K562 (cell line): ENCODE measurements at regions not wholly inside any gene's neighbourhood (a gene's known extent, or its start where the extent isn't known, plus 50 kb on each side); places are given as distances from the start of the nearest gene placed in this dataset.
A peak's percentile ranks its signal among the peaks of the same experiment; 100 is the strongest.

Source experiments
- ATAC-seq: fragments of 200-7000 bp; cut with Tn5 transposase; 3 replicates; pipeline ENCODE4 v1.9.1; 2020; ENCODE audit warnings: moderate library complexity
- BruUV-seq: library from RNA; stranded (reverse); fragments of 400-500 nt; replicated peaks from 2 replicates; lab custom pipeline; 2021; lab: Mats Ljungman, UMichigan
- CTCF ChIA-PET: fragments of 300-600 bp; formaldehyde crosslinking; extraction: SDS; loops from one replicate; lab custom pipeline; 2021; ENCODE audit warnings: low intra/inter-chr PET ratio; lab: Yijun Ruan, JAX
- POLR2A ChIA-PET: fragments of 300-600, 350-650 bp; sonication (Branson Sonifier 250); formaldehyde crosslinking; extraction: SDS; loops from one replicate; lab custom pipeline; 2021; ENCODE audit warnings: antibody characterized with exemption, inconsistent platforms; lab: Yijun Ruan, JAX
- DNase-seq, 4 experiments: peaks; one replicate each; pipeline versions ENCODE4 v3.0.0 to v3.0.0-alpha.2; 2011 to 2018; ENCODE audit warnings: low spot score in 3 of 4, mixed read lengths in 3 of 4; ENCODE audit errors: extremely low read depth in 1 of 4
- FAIRE-seq: peaks from 2 replicates; lab custom pipeline; 2011; peaks lifted over from hg19 to GRCh38; lab: Jason Lieb, UNC
- H2AFZ ChIP-seq: 2 replicates; pipeline ENCODE4 v1.6.0; 2011; ENCODE audit warnings: low read depth, low read length, control low read depth, inconsistent platforms
- H3K27ac ChIP-seq: fragments of 200-600 bp; 3 replicates; pipeline ENCODE4 v1.8.0; 2011; ENCODE audit warnings: low read depth, mild to moderate bottlenecking, control low read depth, inconsistent platforms, low read length, moderate library complexity, mixed read lengths; ENCODE audit errors: extremely low read depth
- H3K27me3 ChIP-seq, 2 experiments: fragments of 300-600 bp in 1 of 2; 2 replicates in 1 of 2; 3 replicates in 1 of 2; pipeline versions ENCODE4 v1.6.0 to v1.8.0; 2011; ENCODE audit warnings: inconsistent platforms in 2 of 2, low read length in 2 of 2, mild to moderate bottlenecking in 1 of 2, mixed read lengths in 1 of 2, moderate library complexity in 1 of 2; ENCODE audit not compliant: control insufficient read depth in 2 of 2, insufficient read depth in 2 of 2
- H3K36me3 ChIP-seq: fragments of 300-600 bp; 3 replicates; pipeline ENCODE4 v1.8.0; 2011; ENCODE audit warnings: mild to moderate bottlenecking, low read length, inconsistent platforms; ENCODE audit not compliant: control insufficient read depth, insufficient read depth
- H3K4me1 ChIP-seq, 2 experiments: fragments of 200-600 bp in 1 of 2; replicated peaks in 1 of 2; 2 replicates in 1 of 2; 3 replicates in 1 of 2; pipeline versions ENCODE4 v1.5.1 to v1.8.0; 2011; ENCODE audit warnings: inconsistent platforms in 2 of 2, low read length in 2 of 2, mild to moderate bottlenecking in 1 of 2, mixed read lengths in 1 of 2, moderate library complexity in 1 of 2; ENCODE audit not compliant: control insufficient read depth in 2 of 2, insufficient read depth in 2 of 2
- H3K4me2 ChIP-seq: 2 replicates; pipeline ENCODE4 v1.6.1; 2011; ENCODE audit warnings: low read length, control low read depth, inconsistent platforms, mixed read lengths; ENCODE audit not compliant: insufficient read depth
- H3K4me3 ChIP-seq: fragments of 200-600 bp; sonication (generic), shearing (Covaris generic); 2 replicates; pipeline ENCODE4 v1.5.1; 2016; ENCODE audit warnings: control low read depth, inconsistent platforms
- H3K79me2 ChIP-seq: fragments of 200-600 bp; 3 replicates; pipeline ENCODE4 v1.8.0; 2011; ENCODE audit warnings: low read length, inconsistent platforms; ENCODE audit not compliant: control insufficient read depth, insufficient read depth
- H3K9ac ChIP-seq, 2 experiments: 2 replicates each; pipeline versions ENCODE4 v1.6.0 to v1.6.1; 2011; ENCODE audit warnings: low read depth in 2 of 2, low read length in 2 of 2, control low read depth in 1 of 2, inconsistent platforms in 1 of 2, mild to moderate bottlenecking in 1 of 2, mixed read lengths in 1 of 2; ENCODE audit not compliant: insufficient read depth in 1 of 2
- H3K9me1 ChIP-seq: one replicate; pipeline ENCODE4 v1.6.0; 2011; ENCODE audit warnings: inconsistent platforms, mild to moderate bottlenecking, low read length, moderate library complexity; ENCODE audit not compliant: control insufficient read depth, insufficient read depth
- H3K9me3 ChIP-seq: replicated peaks from 2 replicates; pipeline ENCODE4 v1.5.1; 2011; ENCODE audit warnings: low read depth, low read length, inconsistent platforms; ENCODE audit not compliant: control insufficient read depth, insufficient read depth
- H4K20me1 ChIP-seq: replicated peaks from 2 replicates; pipeline ENCODE4 v1.6.1; 2011; ENCODE audit warnings: low read length, inconsistent platforms, mixed read lengths; ENCODE audit not compliant: control insufficient read depth, insufficient read depth
- CREM ChIP-seq: IDR thresholded peaks from 2 replicates; pipeline ENCODE4 v1.6.1; 2014; ENCODE audit warnings: antibody characterized with exemption, low read depth
- RAD21 ChIP-seq, 2 experiments: fragments of 250-450 bp in 1 of 2; fragments of 450-650 bp in 1 of 2; sonication (Bioruptor Pico) in 1 of 2; formaldehyde crosslinking in 1 of 2; IDR thresholded peaks in 1 of 2; conservative IDR thresholded peaks in 1 of 2; 2 replicates each; pipeline versions ENCODE4 v1.4.0 to v1.8.0; 2020 to 2022; ENCODE audit warnings: mild to moderate bottlenecking in 2 of 2, moderate library complexity in 1 of 2
- REST ChIP-seq, 2 experiments: fragments of 450-650 bp; formaldehyde crosslinking in 1 of 2; IDR thresholded peaks; 2 replicates each; pipeline versions ENCODE4 v1.4.0 to v1.6.1; 2014 to 2020; ENCODE audit warnings: mild to moderate bottlenecking in 2 of 2, borderline replicate concordance in 1 of 2, low read depth in 1 of 2
- SMC3 ChIP-seq: conservative IDR thresholded peaks from 2 replicates; pipeline ENCODE4 v1.6.1; 2011; ENCODE audit warnings: low read depth, low read length, improper control_type of control experiment; ENCODE audit not compliant: insufficient read depth
- SRSF3 ChIP-seq: fragments of 200-400 bp; formaldehyde crosslinking; IDR thresholded peaks from 2 replicates; pipeline ENCODE4 v1.6.1; 2016; ENCODE audit warnings: mild to moderate bottlenecking, low read length, moderate library complexity; ENCODE audit not compliant: insufficient read depth
- ZNF324 ChIP-seq: fragments of 250-450 bp; sonication (Bioruptor Pico); IDR thresholded peaks from 2 replicates; pipeline ENCODE4 v1.4.0; 2020; ENCODE audit warnings: mild to moderate bottlenecking
- WGBS: fragments of 100-300 bp; shearing (Covaris generic); methylation state at CpG from one replicate; pipeline ENCODE4 v1.1.6; 2016; ENCODE audit warnings: low coverage, mixed read lengths; ENCODE audit not compliant: insufficient coverage; ENCODE audit errors: missing lambda C conversion rate; 5-methylcytosine and 5-hydroxymethylcytosine counted together
- in situ Hi-C: fragments of 300-500 bp; cut with MboI; formaldehyde crosslinking; loops from 4 replicates; pipeline ENCODE4 v1.15.0; 2018; ENCODE audit warnings: inconsistent platforms, mixed read lengths
- intact Hi-C: fragments of 100-400 bp; cut with micrococcal nuclease; formaldehyde crosslinking; loops from 2 replicates; pipeline ENCODE4 v1.14.2; 2022
- TF ChIP-seq, protein P1 (sequence below), 3 experiments: IDR thresholded peaks in 2 of 3; conservative IDR thresholded peaks in 1 of 3; 2 replicates each; pipeline ENCODE4 v1.5.1; 2011 to 2012; ENCODE audit warnings: low read length in 3 of 3, mild to moderate bottlenecking in 3 of 3, control low read depth in 2 of 3, improper control_type of control experiment in 1 of 3, inconsistent platforms in 1 of 3, low read depth in 1 of 3, mixed read lengths in 1 of 3, moderate library complexity in 1 of 3; ENCODE audit not compliant: insufficient read depth in 2 of 3

- peak; percentile 91 for ATAC-seq
- peak; percentile 91 for FAIRE-seq
- H3K9me1 ChIP-seq = no peaks in the 10 kb centered on the region
- no peaks in the 10 kb centered on the region for H3K36me3 ChIP-seq
- in situ Hi-C loops = no loop called here
- TF ChIP-seq REST (IDR thresholded peaks at IDR 0.05; ENCODE audit: borderline replicate concordance) = peak; percentile 60; the same call in 1 of the 2 replicates
- TF ChIP-seq REST (CRISPR knock-in tag; IDR thresholded peaks at IDR 0.05; ENCODE audit: low read depth) = no peak
- no peak for TF ChIP-seq ZNF324 (CRISPR knock-in tag)
- peak; percentile 77 for TF ChIP-seq SMC3
- TF ChIP-seq CREM = 0 out of 2 replicates have a peak, but pooled peaks have one; percentile 17
- TF ChIP-seq, protein P1, sequence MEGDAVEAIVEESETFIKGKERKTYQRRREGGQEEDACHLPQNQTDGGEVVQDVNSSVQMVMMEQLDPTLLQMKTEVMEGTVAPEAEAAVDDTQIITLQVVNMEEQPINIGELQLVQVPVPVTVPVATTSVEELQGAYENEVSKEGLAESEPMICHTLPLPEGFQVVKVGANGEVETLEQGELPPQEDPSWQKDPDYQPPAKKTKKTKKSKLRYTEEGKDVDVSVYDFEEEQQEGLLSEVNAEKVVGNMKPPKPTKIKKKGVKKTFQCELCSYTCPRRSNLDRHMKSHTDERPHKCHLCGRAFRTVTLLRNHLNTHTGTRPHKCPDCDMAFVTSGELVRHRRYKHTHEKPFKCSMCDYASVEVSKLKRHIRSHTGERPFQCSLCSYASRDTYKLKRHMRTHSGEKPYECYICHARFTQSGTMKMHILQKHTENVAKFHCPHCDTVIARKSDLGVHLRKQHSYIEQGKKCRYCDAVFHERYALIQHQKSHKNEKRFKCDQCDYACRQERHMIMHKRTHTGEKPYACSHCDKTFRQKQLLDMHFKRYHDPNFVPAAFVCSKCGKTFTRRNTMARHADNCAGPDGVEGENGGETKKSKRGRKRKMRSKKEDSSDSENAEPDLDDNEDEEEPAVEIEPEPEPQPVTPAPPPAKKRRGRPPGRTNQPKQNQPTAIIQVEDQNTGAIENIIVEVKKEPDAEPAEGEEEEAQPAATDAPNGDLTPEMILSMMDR (IDR thresholded peaks at IDR 0.05 in 2 of 3, conservative IDR thresholded peaks at IDR 0.05 in 1 of 3; ENCODE audit: insufficient read depth in 2 of 3, low read depth in 1 of 3, low read length in 3 of 3) = peak; percentile 71 to 87 (median 81)
- TF ChIP-seq RAD21 (CRISPR knock-in tag; conservative IDR thresholded peaks at IDR 0.05 in 1 of 2, IDR thresholded peaks at IDR 0.05 in 1 of 2) = peak; percentile 10 to 69; a peak in 2 of 4 replicates
- no peak for TF ChIP-seq SRSF3
- no peak overlapping the region for H3K4me3 ChIP-seq
- H2AFZ ChIP-seq = no peak overlapping the region
- no peaks in the 10 kb centered on the region for H3K9me3 ChIP-seq
- H3K27me3 ChIP-seq = no peaks in the 10 kb centered on the region
- H3K4me2 ChIP-seq = no peak overlapping the region
- POLR2A ChIA-PET = no interaction called here
- H4K20me1 ChIP-seq = no peaks in the 10 kb centered on the region
- H3K27ac ChIP-seq = no peak overlapping the region
- H3K4me1 ChIP-seq = no peaks in the 10 kb centered on the region
- DNase-seq = peak; percentile 63 to 70 (median 68)
- CTCF ChIA-PET = interaction anchor here (0.6 kb wide), 1 partner anchor 65 kb away, joined by 4 read pairs; no protein-coding TSS in a partner anchor
- no TSS peak for BruUV-seq
- intact Hi-C loops = no loop called here
- no peaks in the 10 kb centered on the region for H3K79me2 ChIP-seq
- H3K9ac ChIP-seq = no peak overlapping the region
- 13% methylated on average over 2 of the region's 2 CpGs for WGBS
Measured at GRCh38 chr16:17921357-17921978, 415.1 kb downstream of the NPIPA8 start.
